Inferior parietal cortex (tissue), 1 donor: ENCODE measurements at regions not wholly inside any gene's neighbourhood (a gene's known extent, or its start where the extent isn't known, plus 50 kb on each side); places are given as distances from the start of the nearest gene placed in this dataset.
A peak's percentile ranks its signal among the peaks of the same experiment; 100 is the strongest.
"Not testable (repeated sequence)": the region's sequence is repeated elsewhere in the genome, so short reads cannot be mapped to it uniquely, and the experiment has no call there.

ENCODE experiments used
- DNase-seq: peaks from one replicate; pipeline ENCODE4 v3.0.0-alpha.2; 2016; ENCODE audit errors: extremely low spot score

DNA sequence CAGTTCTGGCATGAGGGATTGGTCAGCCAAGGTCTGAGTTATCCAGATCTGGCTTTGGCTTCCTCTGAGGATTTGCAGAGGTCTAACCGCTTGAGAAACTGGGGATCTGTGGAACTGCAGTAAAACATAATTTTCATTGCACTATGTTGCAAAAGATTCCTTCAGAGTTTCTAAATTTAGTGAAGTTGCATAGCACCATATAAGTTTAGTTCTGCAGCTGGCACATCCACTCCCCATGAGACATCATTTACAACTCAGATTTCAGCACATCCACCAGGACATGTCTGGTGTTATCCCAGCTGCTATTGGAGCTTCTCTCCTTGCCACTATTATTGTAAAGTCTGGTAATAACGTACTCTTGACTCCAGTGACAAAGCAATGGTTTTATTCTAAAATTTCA lies 181.5 kb downstream of the CWF19L2 start:
- DNase-seq, result peak; percentile 39

DNA sequence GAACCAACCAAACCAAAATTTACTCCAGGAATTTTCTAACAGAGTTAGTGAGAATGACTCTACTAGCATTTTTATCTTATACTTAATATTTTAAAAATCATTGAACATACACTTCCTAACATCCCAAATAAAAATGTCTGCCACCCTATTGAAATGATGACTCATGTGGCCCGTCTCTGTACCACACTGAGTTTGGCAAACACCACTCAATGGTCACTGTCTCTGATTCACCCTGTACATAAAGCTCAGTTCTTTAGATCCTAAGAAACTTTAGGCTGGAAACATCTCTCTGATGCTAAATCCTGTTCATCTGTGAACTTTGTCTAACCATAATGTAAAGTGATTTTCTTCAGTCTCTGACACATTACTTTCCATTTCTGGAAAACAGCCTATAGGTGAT lies 182.0 kb downstream of the CWF19L2 start:
- no peak for DNase-seq

DNA sequence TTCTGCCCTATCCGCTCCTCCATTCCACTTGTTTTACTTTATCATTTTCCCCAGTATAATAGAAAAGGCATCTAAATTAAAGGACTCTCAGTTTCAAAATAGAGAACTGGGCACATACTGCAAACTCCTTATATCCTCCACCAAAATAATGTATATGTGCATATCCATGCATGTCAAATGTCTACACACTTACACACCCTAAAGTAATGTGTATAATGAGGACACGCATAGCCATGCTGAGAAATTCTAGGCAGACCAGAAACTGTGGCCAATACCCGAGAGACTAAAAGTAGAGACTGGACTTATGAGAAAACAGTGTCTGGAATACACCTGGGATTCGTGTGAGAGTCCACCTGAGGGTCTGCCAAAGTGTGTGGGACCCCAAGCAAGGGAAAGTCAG lies 183.5 kb downstream of the CWF19L2 start:
- DNase-seq, result no peak

DNA sequence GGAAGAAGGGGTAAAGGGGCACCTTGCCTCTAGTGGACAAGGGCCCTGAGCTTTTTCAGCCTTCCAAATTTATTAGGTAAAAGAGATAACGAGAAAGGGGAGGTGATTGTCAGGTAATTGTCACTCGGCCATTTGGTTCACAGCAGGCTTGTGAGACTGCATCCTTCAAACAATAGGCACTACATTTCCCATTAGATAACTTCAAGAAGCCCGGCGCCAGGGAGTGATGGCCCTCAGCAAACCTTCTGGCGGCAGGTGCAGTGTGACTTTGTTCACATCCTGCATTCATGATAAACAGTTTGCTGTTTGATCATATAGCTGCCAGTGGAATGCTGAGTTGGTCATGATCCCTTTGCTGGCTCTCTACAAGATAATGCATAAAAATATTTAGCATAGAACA lies 185.1 kb downstream of the CWF19L2 start:
- no peak for DNase-seq

DNA sequence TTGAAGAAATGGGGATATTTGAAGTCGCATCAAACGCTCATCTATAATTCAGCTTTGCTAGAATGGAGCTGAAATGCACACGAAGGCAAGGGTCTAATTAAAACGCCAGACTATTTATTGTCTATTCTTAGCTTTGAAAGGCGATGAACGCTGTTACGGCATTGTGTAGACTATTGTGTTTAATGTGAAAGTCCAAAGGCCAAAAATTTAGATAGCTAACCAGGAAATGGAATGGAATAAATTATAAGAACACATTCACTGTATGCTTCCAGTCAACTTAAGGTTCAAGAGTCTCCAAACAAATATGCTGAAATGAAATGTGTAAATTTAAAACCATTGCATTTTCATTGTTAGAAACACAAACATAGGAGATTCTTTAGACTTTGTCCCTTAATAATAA lies 186.2 kb downstream of the CWF19L2 start:
- no peak for DNase-seq

DNA sequence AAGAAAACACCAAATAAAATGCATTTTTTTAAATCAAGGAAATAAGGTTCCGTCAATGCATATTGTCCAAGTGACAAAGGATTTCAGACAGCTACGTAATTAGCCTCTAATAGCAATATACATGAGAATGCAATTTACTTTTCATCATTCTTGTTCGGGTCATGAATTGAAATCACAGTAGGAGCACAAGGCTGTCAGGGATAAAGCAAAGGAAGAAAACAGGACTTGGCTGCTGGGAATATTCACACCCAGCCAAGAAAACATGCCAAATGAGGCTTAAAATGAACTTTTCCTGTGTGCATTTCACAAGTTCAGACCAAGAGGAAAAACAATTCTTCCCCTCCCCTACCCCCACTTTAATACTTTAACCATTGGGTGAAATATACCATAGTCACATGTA lies 188.6 kb downstream of the CWF19L2 start:
- DNase-seq, result no peak

DNA sequence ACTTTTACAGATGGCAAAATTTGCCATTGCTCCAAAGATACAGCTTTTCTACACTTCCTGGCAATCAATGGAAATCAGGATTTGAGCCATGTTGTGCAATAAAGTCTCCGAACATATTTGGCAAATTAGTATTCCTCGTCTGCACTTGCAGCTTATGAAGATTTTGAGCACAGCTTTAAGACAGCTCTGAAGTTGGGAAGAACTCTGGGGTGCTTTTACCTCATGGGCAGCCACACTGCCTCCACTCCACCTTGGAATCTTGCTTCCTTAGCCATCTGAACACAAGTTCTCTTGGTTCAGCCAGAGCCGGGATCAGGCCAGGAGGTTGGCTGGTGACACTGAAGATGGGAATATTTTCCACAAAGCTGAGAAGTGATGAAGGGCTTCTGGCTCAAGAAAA lies 191.2 kb downstream of the CWF19L2 start:
- DNase-seq, result no peak

DNA sequence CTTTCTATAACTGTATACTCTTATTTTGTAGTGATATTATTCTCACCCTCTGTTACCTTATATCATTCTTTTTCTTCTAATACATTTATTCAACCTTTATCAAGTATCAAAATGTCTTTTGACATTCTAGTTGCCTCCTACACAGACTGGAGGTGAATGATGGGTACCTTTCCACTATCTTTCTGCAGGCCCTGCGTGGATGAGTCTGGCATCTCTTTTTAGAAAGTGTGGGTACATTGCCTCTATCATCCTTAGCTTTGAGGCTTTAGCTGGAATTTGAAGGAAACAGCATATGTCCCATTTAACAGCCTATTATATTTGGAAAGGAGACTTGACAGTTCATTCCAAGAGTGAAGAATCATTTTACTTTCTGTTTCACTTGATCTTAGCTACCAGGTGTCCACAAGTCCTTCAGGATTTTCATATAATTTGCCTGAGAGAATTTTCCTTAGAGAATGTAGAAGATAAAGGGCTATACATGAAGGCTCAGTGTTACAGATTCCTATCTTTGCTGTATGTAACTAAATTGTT lies 192.0 kb downstream of the CWF19L2 start:
- peak; percentile 47 for DNase-seq

DNA sequence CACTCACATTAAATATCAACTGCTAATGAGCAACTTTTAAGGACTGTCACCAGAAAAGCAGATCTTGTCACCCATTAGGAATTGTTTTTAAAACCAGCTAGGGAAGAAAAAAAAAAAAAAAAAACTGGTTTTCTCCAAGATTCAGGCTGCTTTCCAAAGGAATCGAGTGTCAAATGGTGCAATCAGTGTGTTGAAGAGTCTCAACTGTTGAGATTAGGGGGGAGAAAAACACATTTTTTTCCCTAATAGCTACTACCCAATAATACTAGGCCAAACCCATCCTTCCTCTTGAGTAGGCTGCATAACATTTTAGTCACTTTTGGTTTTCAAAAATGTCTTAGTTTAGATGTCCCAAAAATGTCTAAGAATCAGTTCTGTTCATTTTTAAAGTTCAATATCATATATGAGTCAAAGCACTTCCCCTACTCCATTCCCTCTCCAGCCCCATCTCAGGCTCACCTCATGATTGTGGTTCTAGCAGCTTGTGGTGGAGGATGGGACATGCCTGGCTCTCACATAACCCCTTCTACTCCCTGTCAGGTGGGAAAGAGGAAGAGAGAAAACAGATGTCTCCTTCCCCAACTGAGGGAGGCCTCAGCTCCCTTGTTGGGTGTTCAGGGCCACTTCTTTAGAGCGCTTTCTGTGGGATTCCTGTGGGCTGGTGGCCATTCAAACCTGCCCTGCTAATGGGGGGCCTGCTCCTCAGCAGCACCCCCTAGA lies 193.6 kb downstream of the CWF19L2 start:
- DNase-seq, result no peak

DNA sequence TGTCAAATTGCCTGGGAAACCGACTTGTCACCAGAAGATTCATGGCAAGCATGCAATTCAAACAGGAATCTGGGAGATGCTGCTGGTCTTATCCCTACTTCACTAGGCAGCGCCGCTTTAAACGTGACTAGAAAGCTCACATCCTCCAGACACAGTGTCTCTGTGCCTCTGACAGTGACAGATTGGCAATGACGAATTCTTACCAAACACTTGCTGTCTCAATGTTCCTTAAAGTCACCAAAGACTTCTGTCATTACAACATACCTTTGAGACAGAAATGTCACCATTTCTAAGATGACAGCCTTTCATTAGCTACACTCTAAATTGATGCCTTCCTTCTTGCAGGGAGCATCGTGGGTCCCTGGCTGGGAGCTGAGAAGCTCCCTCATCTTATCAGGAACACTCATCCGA lies 197.8 kb downstream of the CWF19L2 start:
- DNase-seq, result no peak

DNA sequence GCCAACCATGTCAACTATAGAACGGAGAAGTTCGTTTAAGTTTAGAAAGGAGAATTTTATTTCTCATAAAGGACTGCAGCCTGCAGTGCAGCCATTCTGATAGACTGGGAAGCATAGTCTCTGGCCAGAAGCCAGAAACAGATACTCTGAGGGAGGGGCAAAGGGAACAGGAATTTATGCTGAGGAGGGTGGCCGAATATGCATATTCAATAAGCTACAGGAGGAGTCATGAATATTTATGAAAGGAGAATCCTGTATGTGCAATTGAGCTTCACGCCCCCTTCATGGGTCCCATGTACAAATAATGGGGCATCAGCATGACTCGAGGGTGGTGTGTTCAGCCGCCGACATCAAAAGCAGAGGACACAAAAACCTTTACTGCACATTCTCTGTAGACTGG lies 199.9 kb downstream of the CWF19L2 start:
- no peak for DNase-seq

DNA sequence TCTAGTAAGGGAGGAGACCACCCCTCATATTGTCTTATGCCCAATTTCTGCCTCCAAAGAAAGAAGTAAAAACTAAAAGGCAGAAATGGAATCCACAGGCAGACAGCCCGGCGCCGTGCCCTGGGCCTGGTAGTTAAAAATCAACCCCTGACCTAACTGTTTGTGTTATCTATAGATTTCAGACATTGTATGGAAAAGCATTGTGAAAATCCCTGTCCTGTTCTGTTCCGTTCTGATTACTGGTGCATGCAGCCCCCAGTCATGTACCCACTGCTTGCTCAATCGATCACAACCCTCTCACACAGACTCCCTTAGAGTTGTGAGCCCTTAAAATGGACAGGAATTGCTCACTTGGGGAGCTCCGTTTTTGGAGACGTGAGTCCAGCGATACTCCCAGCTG lies 204.0 kb downstream of the CWF19L2 start:
- not testable (repeated sequence) for DNase-seq

DNA sequence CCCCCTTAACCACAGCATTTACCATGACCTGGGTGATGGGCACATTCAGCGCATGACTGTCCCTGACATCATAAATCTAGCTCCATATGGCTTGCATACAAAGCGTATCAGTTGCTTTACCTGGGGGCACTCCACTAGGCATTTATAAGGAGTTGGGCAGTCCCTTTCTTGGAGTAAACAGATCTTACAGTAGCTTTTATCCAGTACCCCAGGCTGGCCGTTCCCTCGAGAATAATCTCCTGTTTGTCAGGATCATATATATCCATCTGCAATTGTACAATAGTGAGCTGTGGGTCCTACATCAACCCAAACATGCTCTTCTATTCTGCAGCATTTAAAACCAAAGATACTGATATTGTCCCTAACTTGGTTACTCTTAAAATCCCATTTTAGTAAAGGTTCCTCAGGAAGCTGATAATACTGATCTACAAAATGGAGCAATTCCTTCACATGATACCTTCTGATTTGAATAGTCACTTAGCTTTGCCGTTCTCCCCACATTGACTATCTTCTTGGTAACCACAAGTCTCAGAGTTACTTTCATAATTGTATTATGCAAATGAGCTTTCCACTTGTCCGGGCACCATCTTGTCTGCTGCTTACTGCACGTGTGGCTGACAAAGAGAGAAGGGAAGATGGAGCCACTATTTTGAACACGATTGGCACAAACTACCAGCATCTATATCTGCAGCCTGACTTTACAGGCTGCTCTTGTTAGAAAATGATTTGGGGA lies 205.0 kb downstream of the CWF19L2 start:
- DNase-seq, result no peak

DNA sequence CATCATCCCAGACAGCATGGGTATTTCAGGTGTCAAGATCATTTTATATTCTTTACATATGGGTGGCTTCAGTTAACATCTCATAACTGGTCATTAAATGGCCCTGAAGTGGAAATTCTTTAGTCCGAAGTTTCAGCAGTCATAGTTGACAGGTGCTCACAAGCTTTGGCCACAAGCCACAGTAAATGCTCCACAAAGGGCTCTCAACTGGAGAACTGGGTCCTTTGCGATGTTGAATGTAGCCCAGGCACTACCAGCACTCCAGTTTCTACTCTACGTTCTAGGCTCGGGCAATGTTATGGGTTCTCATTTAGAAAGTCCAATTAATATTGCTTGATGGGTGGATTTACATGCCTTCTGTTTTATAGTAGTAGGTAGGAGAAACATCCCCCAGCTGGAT lies 206.3 kb downstream of the CWF19L2 start:
- no peak for DNase-seq

DNA sequence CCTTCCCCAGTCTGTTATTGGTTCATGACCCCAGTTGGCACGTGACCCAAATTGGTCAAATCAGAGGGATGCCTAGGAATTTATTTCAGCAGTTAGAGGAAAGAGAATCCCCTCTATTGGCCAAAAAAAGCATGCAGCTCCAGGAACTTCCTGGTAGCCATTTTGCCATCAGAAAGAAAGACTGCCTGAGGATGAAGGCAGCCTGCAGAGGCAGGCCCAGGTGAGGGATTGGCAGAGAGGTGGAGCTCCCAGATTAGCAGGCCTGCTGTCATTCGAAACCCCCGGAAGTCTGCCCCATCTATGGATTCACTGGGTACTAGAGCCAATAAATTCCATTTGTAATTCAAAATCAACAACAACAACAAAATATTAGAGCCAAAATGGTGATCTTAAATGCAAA lies 207.6 kb downstream of the CWF19L2 start:
- DNase-seq, result no peak

DNA sequence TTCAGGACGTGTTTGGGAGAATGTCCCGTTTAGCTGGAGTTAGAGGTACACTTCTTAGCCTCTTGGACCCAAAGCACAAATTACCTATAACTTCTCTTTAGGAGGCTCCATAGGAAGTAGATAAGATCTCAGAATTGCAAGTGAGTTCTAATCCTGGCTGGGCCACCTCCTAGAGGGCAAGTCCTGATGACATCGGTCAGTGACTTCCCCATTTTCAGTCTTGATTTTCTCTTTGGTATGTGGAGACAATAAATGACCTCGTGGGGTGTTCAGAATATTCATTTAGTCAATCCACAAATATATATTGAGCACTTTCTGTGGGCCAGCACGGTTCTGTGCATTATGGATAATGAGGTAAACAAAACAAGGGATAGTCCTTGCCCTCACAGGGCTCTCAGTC lies 208.6 kb downstream of the CWF19L2 start:
- DNase-seq, result no peak

DNA sequence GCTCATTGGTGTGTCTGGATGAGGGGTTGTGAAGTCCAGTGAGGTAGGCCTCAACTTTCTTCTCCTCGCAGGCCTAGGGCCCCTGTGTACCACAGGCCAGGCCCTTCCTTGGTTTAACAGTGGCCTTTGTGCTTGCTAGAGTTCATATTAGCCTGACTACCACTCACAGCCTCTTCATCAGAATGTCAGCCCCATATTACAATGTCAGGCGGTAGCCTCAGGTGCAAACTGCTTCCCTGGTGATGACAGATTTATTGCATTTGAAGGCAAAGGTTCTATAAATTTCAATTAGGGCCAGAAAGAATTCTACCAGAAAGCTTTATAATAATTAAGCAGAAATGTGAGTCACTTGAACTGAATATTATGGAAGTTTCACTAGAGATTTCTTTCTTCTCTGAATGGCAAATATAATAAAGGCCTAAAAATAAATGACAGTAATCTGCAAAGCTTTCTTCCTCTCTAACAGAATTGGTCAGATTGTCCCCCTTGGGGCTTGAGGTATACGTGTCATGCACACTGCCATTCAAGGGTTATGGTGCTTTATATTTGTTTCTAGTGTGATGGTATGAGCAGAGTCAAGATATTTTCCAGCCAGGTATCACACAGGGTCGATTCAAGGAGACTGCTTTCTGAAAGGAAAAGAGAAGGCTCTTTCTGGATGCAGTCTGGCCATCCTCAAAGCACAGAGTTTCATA lies 210.3 kb downstream of the CWF19L2 start:
- DNase-seq, result no peak

DNA sequence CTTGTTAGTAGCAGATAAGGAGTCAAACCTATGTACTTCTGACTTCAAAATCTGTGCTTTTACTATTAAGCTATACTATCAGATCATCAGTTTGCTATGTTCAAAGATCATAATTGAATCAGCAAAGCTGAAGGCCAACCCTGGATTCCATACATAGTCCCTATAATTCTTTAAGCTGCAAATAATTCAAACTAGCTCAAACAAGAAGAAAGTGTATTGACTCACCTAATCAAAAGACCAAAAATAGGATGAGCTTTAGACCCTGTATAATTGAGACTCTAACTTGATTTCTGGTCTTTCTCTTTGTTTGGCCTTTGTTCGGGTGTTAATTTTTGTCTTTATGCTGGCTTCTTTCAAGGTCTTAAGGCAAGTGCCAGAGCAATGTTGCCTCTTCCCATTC lies 213.7 kb downstream of the CWF19L2 start:
- DNase-seq, result no peak

DNA sequence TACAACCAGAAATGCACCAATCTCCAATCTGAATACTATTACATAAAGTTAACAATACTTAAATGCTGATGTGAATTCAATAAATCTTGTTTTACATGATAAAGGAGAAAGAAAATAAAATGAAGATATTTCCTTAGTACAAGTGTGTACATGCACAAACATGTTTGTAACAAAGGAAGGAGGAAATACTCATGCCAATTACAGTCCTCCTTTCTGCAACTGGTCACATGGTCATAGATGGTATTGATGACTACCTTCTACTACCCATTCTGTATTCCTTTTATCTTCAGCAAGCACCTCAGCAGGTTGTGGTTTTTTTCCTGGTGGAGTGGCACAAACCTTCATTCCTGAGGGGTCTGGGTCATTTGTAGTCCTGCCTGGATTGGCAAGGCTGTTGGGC lies 214.2 kb upstream of the GUCY1A2 start:
- DNase-seq, result no peak

DNA sequence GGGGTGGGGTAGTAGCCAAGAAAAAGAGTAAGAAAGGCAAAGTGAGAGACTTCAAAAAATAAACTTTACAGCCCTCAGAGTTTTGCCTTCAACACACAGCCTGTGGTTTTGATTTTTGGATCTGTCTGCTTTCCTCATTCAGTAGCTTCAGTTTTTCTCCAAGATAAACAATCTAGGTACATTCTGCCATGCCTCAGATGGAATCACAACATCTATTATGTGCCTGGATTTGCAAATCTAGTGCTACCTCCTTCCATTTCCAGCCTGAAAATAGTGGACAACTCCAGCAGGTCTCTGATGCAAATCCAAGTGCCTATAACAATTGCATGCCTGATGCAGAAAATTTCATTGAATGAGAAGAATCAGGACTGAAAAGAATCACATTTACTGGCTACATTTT lies 206.6 kb upstream of the GUCY1A2 start:
- no peak for DNase-seq

DNA sequence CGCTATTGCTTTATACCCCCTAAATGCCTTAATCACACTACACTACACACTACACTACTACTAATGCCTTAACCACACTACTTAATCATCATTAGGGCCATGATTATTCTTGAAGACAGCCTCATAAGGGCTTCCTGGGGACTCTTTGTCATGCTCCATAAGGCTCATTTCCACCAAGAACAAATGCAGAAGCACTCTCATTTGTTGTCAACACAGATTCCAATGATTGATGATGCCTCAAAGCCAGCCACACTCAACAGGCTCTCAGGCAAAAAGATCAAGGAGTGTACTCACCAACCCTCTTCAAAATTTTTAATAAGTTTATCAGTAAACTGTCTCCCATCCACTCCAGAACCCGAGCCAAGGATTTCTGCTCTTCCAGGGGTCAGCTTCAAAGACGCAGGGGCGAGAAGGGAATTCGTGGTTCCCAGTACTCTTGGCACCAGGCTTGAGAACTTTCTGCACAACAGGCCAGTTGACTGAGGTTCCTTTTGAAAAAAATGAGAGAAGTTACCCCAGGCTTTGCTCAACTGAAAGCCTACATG lies 204.7 kb upstream of the GUCY1A2 start:
- no peak for DNase-seq

DNA sequence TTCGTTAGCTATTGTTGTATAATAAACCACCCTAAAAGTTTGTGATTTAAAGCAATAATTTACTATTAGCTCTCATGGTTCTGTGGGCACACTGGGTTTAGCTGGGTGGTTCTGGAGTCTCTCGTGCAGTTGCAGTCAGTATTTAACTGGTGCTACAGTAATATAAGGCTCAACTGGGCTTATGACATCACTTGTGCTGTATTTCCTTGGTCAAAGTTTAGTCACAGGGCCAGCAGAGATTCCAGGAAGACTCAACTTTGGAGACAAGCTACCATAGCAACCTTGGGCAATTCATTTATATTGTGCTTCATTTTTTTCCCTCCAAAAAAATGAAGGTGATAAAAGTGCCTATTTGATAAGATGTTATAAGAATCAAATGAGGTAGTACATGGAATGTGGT lies 204.2 kb upstream of the GUCY1A2 start:
- no peak for DNase-seq
